ENCODE measurements at regions not wholly inside any gene's neighbourhood (a gene's known extent, or its start where the extent isn't known, plus 50 kb on each side); places are given as distances from the start of the nearest gene placed in this dataset.

GRCh38 chr3:159796226-159796625, 192.4 kb upstream of the IL12A start:
- TF ChIP-seq POLR2A (IDR thresholded peaks at IDR 0.05; ENCODE audit: low read length), result no peak
- TF ChIP-seq GATA1 (IDR thresholded peaks at IDR 0.05; ENCODE audit: low read depth, low read length), result no peak

Measured in erythroblast (primary cell).